Transverse colon (tissue), 4 donors: ENCODE measurements at regions not wholly inside any gene's neighbourhood (a gene's known extent, or its start where the extent isn't known, plus 50 kb on each side); places are given as distances from the start of the nearest gene placed in this dataset.

Experiments
- CTCF ChIP-seq, 5 experiments: fragments of 200-600 bp in 3 of 5; fragments of 450-650 bp in 2 of 5; sonication (generic) in 3 of 5; IDR thresholded peaks; 1 replicate in 2 of 5; 2 replicates in 3 of 5; pipeline ENCODE4 v1.5.1; 2016 to 2017; ENCODE audit warnings: antibody characterized with exemption in 5 of 5, inconsistent platforms in 3 of 5, mild to moderate bottlenecking in 2 of 5, moderate library complexity in 1 of 5
- POLR2A ChIP-seq: fragments of 450-650 bp; IDR thresholded peaks from one replicate; pipeline ENCODE4 v1.6.1; 2016; ENCODE audit warnings: antibody characterized with exemption, mild to moderate bottlenecking, moderate library complexity
- POLR2AphosphoS5 ChIP-seq, 3 donors: sonication (generic); formaldehyde crosslinking; IDR thresholded peaks; one replicate each; pipeline ENCODE4 v1.6.1; 2016; ENCODE audit warnings: antibody characterized with exemption in 3 of 3

DNA sequence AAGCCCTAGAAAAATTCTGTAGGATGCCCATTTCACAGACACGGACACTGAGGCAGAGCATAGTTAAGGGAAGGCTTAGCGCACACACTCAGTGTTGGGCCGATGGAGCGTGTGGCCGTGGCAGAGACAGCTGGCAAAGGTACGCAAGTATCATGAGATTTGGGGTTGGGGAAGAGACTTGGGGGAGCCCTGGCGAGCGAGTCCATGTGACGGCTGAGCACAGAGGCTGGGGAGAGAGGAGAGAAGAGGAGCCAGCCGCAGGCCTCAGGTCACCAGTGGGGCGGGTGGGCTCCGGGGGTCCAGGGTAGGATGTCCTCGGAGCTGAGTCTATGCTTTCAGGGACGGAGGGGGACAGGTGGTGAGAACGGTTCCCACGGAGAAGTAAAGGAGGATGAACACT is 311.3 kb downstream of the CTTN start:
- TF ChIP-seq POLR2AphosphoS5 (IDR thresholded peaks at IDR 0.05) (no peak), CTCF (IDR thresholded peaks at IDR 0.05) (no peak), POLR2A (no peak)
